SK-N-SH (cell line): ENCODE measurements at regions not wholly inside any gene's neighbourhood (a gene's known extent, or its start where the extent isn't known, plus 50 kb on each side); places are given as distances from the start of the nearest gene placed in this dataset.
"Not testable (repeated sequence)": the region's sequence is repeated elsewhere in the genome, so short reads cannot be mapped to it uniquely, and the experiment has no call there.

Experiments
- CHD2 ChIP-seq: fragments of 150-350 bp; IDR thresholded peaks from 2 replicates; pipeline ENCODE4 v1.6.1; 2018; ENCODE audit warnings: low read length; ENCODE audit not compliant: partially characterized antibody
- GABPA ChIP-seq: IDR thresholded peaks from 2 replicates; pipeline ENCODE4 v1.4.0; 2012; ENCODE audit warnings: low read depth, mild to moderate bottlenecking
- TF ChIP-seq, protein P1 (sequence below): IDR thresholded peaks from 2 replicates; pipeline ENCODE4 v1.4.0; 2012; ENCODE audit warnings: low read depth, borderline replicate concordance
- TF ChIP-seq, protein P2 (sequence below): fragments of 200-600 bp; sonication (generic); IDR thresholded peaks from 2 replicates; pipeline ENCODE4 v1.6.1; 2017; ENCODE audit warnings: antibody characterized with exemption, mild to moderate bottlenecking, moderate library complexity

DNA sequence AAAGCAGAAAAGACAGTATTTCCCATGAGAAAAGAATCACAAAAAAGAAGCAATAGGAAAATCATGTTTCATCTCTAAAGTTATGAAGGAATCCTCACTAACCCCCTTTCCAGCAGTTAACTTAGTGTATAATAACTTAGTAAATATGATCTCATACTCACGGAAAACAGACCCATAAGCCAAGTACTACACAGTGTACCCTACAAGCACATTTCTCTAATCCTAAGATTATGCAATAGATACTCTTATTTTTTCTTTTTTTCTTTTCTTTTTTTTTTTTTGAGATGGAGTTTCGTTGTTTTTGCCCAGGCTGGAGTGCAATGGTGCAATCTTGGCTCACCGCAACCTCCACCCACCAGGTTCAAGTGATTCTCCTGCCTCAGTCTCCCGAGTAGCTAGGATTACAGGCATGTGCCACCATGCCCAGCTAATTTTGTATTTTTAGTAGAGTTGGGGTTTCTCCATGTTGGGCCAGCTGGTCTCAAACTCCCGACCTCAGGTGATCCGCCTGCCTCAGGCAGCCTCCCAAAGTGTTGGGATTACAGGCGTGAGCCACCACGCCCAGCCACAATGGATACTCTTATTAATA is 73.7 kb upstream of the KCTD7 start:
- TF ChIP-seq, protein P1, sequence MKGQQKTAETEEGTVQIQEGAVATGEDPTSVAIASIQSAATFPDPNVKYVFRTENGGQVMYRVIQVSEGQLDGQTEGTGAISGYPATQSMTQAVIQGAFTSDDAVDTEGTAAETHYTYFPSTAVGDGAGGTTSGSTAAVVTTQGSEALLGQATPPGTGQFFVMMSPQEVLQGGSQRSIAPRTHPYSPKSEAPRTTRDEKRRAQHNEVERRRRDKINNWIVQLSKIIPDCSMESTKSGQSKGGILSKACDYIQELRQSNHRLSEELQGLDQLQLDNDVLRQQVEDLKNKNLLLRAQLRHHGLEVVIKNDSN: not testable (repeated sequence)
- not testable (repeated sequence) for TF ChIP-seq GABPA, CHD2
- TF ChIP-seq, protein P2, sequence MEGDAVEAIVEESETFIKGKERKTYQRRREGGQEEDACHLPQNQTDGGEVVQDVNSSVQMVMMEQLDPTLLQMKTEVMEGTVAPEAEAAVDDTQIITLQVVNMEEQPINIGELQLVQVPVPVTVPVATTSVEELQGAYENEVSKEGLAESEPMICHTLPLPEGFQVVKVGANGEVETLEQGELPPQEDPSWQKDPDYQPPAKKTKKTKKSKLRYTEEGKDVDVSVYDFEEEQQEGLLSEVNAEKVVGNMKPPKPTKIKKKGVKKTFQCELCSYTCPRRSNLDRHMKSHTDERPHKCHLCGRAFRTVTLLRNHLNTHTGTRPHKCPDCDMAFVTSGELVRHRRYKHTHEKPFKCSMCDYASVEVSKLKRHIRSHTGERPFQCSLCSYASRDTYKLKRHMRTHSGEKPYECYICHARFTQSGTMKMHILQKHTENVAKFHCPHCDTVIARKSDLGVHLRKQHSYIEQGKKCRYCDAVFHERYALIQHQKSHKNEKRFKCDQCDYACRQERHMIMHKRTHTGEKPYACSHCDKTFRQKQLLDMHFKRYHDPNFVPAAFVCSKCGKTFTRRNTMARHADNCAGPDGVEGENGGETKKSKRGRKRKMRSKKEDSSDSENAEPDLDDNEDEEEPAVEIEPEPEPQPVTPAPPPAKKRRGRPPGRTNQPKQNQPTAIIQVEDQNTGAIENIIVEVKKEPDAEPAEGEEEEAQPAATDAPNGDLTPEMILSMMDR: not testable (repeated sequence)
